HG03135 (cell line): ENCODE measurements at regions not wholly inside any gene's neighbourhood (a gene's known extent, or its start where the extent isn't known, plus 50 kb on each side); places are given as distances from the start of the nearest gene placed in this dataset.
"Not testable (repeated sequence)": the region's sequence is repeated elsewhere in the genome, so short reads cannot be mapped to it uniquely, and the experiment has no call there.

Experiments
- ATAC-seq: cut with Tn5 transposase; IDR thresholded peaks from one replicate; pipeline ENCODE4 v1.9.1; 2021; ENCODE audit warnings: mild to moderate bottlenecking, moderate library complexity; ENCODE audit not compliant: unreplicated experiment

GRCh38 chr3:181610083-181610972 lies 101.4 kb upstream of the SOX2 start:
- ATAC-seq, result no peak

- no peak for ATAC-seq
These were observed 102.5 kb upstream of the SOX2 start for GRCh38 chr3:181609030-181609767.

GRCh38 chr3:181604267-181604666 lies 107.5 kb upstream of the SOX2 start:
- no peak for ATAC-seq

- ATAC-seq, result no peak
These were observed 115.6 kb upstream of the SOX2 start for GRCh38 chr3:181596126-181596525.

GRCh38 chr3:181590939-181591338 lies 120.8 kb upstream of the SOX2 start:
- ATAC-seq, result not testable (repeated sequence)

GRCh38 chr3:181582619-181583018 lies 129.1 kb upstream of the SOX2 start:
- no peak for ATAC-seq

- no peak for ATAC-seq
These were observed 130.1 kb upstream of the SOX2 start for GRCh38 chr3:181581656-181582055.

- ATAC-seq, result no peak
These were observed 133.0 kb upstream of the SOX2 start for GRCh38 chr3:181578743-181579142.

- ATAC-seq, result no peak
These were observed 139.3 kb upstream of the SOX2 start for GRCh38 chr3:181572432-181572831.

GRCh38 chr3:181570472-181570871 lies 141.3 kb upstream of the SOX2 start:
- ATAC-seq, result no peak

GRCh38 chr3:181569356-181569940 lies 142.3 kb upstream of the SOX2 start:
- no peak for ATAC-seq

GRCh38 chr3:181568693-181569092 lies 143.0 kb upstream of the SOX2 start:
- no peak for ATAC-seq

GRCh38 chr3:181568248-181568647 lies 143.5 kb upstream of the SOX2 start:
- no peak for ATAC-seq

- no peak for ATAC-seq
These were observed 144.2 kb upstream of the SOX2 start for GRCh38 chr3:181567311-181568075.

GRCh38 chr3:181565416-181565815 lies 146.3 kb upstream of the SOX2 start:
- no peak for ATAC-seq

GRCh38 chr3:181564222-181564621 lies 147.5 kb upstream of the SOX2 start:
- ATAC-seq, result no peak

GRCh38 chr3:181561139-181562031 lies 150.3 kb upstream of the SOX2 start:
- no peak for ATAC-seq

- no peak for ATAC-seq
These were observed 152.9 kb upstream of the SOX2 start for GRCh38 chr3:181558870-181559269.

- ATAC-seq, result no peak
These were observed 156.0 kb upstream of the SOX2 start for GRCh38 chr3:181555681-181556080.

GRCh38 chr3:181554233-181554765 lies 157.4 kb upstream of the SOX2 start:
- ATAC-seq, result no peak
